GM20000 (cell line): ENCODE measurements at regions not wholly inside any gene's neighbourhood (a gene's known extent, or its start where the extent isn't known, plus 50 kb on each side); places are given as distances from the start of the nearest gene placed in this dataset.

Source experiments
- DNase-seq: peaks from one replicate; pipeline ENCODE4 v3.0.0; 2012; ENCODE audit warnings: low spot score
- TF ChIP-seq, protein P1 (sequence below): IDR thresholded peaks from 2 replicates; pipeline ENCODE4 v1.5.1; 2012; ENCODE audit warnings: mild to moderate bottlenecking, control low read depth; ENCODE audit errors: extremely low read depth, missing control alignments

- DNase-seq, result no peak
- TF ChIP-seq, protein P1, sequence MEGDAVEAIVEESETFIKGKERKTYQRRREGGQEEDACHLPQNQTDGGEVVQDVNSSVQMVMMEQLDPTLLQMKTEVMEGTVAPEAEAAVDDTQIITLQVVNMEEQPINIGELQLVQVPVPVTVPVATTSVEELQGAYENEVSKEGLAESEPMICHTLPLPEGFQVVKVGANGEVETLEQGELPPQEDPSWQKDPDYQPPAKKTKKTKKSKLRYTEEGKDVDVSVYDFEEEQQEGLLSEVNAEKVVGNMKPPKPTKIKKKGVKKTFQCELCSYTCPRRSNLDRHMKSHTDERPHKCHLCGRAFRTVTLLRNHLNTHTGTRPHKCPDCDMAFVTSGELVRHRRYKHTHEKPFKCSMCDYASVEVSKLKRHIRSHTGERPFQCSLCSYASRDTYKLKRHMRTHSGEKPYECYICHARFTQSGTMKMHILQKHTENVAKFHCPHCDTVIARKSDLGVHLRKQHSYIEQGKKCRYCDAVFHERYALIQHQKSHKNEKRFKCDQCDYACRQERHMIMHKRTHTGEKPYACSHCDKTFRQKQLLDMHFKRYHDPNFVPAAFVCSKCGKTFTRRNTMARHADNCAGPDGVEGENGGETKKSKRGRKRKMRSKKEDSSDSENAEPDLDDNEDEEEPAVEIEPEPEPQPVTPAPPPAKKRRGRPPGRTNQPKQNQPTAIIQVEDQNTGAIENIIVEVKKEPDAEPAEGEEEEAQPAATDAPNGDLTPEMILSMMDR, result no peak
Observed at GRCh38 chr2:66174491-66174890, 260.4 kb upstream of the MEIS1 start.

DNA sequence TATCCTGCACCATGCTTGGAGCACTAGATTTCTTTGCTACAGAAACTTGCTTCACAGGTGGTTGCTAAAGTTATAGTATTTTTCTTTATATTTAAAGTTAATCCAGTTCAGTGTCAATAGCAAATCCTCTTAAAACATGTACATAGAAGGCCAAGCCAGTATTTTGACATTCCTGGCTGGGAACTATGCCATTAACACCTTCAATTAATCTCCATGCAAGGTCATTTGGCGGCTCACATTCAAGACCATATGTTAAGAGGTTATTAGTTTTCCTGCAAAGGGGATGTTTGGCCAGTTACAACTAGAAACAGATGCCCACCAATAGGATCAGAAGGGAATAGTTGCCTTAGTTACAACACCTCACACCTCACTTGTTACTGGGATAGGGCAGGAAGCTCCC lies 261.3 kb upstream of the MEIS1 start:
- TF ChIP-seq, protein P1, result no peak
- no peak for DNase-seq

GRCh38 chr2:66171530-66171929 lies 263.4 kb upstream of the MEIS1 start:
- no peak for DNase-seq

DNA sequence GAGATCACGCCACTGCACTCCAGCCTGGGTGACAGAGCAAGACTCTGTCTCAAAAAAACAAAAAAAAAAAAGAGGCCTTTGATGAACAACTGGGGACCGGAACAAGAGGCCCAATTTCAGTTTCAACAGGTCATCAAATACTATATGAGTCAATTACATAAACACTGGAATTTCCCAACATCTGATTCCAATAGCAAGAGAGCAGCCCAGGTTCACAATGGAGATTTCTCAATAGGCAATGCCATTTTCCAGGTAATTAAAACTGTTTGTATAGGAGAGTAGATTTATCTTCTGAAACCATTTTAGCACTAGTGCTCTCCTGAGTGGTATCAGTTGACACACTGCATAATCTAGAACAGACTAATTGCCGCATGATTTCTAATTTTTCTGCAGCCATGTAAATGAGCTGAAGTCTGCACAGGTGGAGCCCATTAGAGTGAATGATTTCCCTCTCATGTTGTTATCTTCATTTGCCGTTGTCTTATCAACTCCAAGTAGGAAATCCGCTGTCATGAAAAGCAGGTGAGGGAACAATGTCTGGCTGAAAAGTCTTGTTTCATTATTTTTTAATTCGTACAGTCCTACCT lies 264.1 kb upstream of the MEIS1 start:
- TF ChIP-seq, protein P1, result no peak
- DNase-seq, result no peak

More at GRCh38 chr2:66171530-66171929, 263.4 kb upstream of the MEIS1 start:
- TF ChIP-seq, protein P1, result no peak

GRCh38 chr2:66169076-66169475 lies 265.8 kb upstream of the MEIS1 start:
- TF ChIP-seq, protein P1, result no peak
- no peak for DNase-seq

DNA sequence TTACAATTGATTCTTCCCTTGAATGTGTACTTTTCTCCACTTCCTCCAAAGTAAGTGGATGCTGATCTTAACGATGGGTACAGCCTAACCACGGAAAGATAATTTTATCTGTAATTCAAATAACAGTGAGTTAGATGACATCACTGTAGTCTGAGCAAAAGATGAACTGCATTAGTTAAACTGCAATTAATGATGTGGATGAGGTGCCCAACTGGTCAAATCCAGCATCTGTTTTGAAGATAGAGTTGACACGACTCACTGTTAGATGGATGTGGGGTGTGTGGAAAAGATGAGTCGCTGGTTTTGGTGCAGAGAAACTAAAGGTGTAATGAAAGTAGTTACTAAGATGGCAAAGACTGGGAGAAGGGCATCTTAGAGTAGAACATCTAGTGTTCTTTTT lies 270.5 kb upstream of the MEIS1 start:
- TF ChIP-seq, protein P1, result no peak

DNA sequence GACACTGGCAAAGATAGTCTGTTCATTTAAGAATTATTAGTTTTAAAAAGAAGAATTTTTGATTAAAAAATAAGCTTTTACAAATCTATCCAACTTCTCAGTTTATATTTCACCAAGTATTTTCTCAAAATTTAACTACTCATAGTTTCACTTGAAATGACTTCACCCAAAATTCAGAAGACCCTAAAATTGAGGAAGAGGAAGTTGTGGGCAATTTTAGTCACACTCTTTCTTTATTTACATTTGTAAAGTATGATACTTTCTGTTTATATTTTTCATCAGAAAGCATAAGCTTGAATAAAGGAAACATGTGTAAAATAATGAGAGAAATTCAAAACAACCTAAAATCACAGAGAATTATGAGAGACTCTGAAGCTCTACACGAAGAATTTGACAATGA lies 278.8 kb upstream of the MEIS1 start:
- no peak for DNase-seq
- TF ChIP-seq, protein P1, result no peak

More for the DNA sequence above, 270.5 kb upstream of the MEIS1 start:
- no peak for DNase-seq
